Psoas muscle (tissue), 7 donors: ENCODE measurements at regions not wholly inside any gene's neighbourhood (a gene's known extent, or its start where the extent isn't known, plus 50 kb on each side); places are given as distances from the start of the nearest gene placed in this dataset.

Experiments used
- ATAC-seq, 4 donors: fragments of 200-7000 bp; cut with Tn5 transposase; one replicate each; pipeline ENCODE4 v1.9.1; 2020; ENCODE audit warnings: moderate library complexity in 3 of 4, mild to moderate bottlenecking in 2 of 4
- DNase-seq, 2 donors: peaks; one replicate each; pipeline ENCODE4 v3.0.0-alpha.2; 2020
- H3K27ac ChIP-seq: fragments of 200-600 bp; one replicate; pipeline ENCODE4 v1.8.0; 2022
- H3K27me3 ChIP-seq, 3 donors: fragments of 200-600 bp in 1 of 3; one replicate each; pipeline versions ENCODE4 v1.6.1 to v1.8.0; 2013 to 2022; ENCODE audit warnings: low read length in 2 of 3, mild to moderate bottlenecking in 2 of 3, moderate library complexity in 1 of 3; ENCODE audit not compliant: insufficient read depth in 3 of 3
- H3K36me3 ChIP-seq, 2 donors: fragments of 200-600 bp in 1 of 2; one replicate each; pipeline versions ENCODE4 v1.6.1 to v1.8.0; 2013 to 2022; ENCODE audit warnings: low read depth in 1 of 2, mild to moderate bottlenecking in 1 of 2, moderate library complexity in 1 of 2; ENCODE audit not compliant: insufficient read depth in 1 of 2
- H3K4me1 ChIP-seq: fragments of 200-600 bp; one replicate; pipeline ENCODE4 v1.8.0; 2022
- H3K4me3 ChIP-seq: fragments of 200-600 bp; one replicate; pipeline ENCODE4 v1.8.0; 2022; ENCODE audit warnings: mild to moderate bottlenecking
- H3K9me3 ChIP-seq: fragments of 200-600 bp; one replicate; pipeline ENCODE4 v1.8.0; 2022
- CTCF ChIP-seq: fragments of 200-600 bp; IDR thresholded peaks from one replicate; pipeline ENCODE4 v1.8.0; 2022; ENCODE audit warnings: antibody characterized with exemption
- WGBS, 3 donors: extraction: QIAGEN DNeasy Blood & Tissue Kit; methylation state at CpG; one replicate each; pipeline versions ENCODE4 v1.1.6 to v1.1.7; 2013; 5-methylcytosine and 5-hydroxymethylcytosine counted together
- intact Hi-C, 2 donors: fragments of 100-400 bp; cut with DNase I; formaldehyde crosslinking; loops; one replicate each; pipeline versions ENCODE4 v1.11.0 to v1.14.2; 2022
- donor health status: healthy with polysubstance abuse.
- donor health status: DM: no; HTN: no; CAD: no; lungs with moderate emphysema.
- donor health status: Bipolar disorder and iron deficiency.
- donor health status: healthy.
- donor health status: DM: yes; HTN: yes; CAD: no.
- donor health status: DM: no; HTN: no; CAD: no.
- donor health status: DM: yes; HTN: yes; CAD: no.

GRCh38 chrX:63475200-63475599 lies 124.1 kb upstream of the SPIN4 start:
- no peak overlapping the region for H3K27ac ChIP-seq
- WGBS, 3 donors, result 75 to 100% (median 98%) methylated on average over 1 of the region's 1 CpG
- no peak overlapping the region for H3K4me3 ChIP-seq
- no peaks in the 10 kb centered on the region for H3K27me3 ChIP-seq
- intact Hi-C loops, result no loop called here
- H3K36me3 ChIP-seq, result no peaks in the 10 kb centered on the region
- no peak for TF ChIP-seq CTCF
- H3K4me1 ChIP-seq, result no peaks in the 10 kb centered on the region
- H3K9me3 ChIP-seq, result peaks cover 16% of the 10 kb centered on the region
- DNase-seq (no peak), ATAC-seq (no peak)

- Histone ChIP-seq H3K27ac (no peak overlapping the region), H3K4me1 (no peaks in the 10 kb centered on the region), H3K9me3 (peaks cover 43% of the 10 kb centered on the region), H3K4me3 (no peak overlapping the region), H3K27me3 (peaks cover 0 to 5% (median 0%) of the 10 kb centered on the region in 3 donors), H3K36me3 (no peaks in the 10 kb centered on the region)
- TF ChIP-seq CTCF, result no peak
- ATAC-seq (no peak), DNase-seq (no peak)
- WGBS, 3 donors, result 88 to 100% (median 94%) methylated on average over 1 of the region's 1 CpG
- intact Hi-C loops, result no loop called here
Observed at GRCh38 chrX:63471004-63471403, 119.9 kb upstream of the SPIN4 start.

DNA sequence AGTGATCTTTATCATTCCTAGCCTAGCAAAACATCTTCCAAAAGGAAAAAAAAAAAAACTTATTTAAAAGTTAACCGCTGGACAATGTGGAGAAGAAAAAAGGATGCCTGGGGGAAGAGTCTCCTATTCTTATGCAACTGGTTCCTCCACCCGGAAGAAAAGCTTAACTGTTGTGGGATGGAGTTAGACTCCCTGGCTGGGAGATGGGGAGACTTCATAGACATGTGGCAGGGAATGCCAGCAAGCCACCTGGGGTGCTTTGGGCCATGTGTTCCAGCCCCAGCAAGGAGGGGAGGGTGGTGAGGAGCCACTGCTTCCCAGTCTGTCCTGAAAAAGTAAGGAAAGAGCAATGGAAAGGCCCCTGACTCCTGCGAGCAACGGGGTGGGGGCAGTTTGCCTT lies 119.4 kb upstream of the SPIN4 start:
- ATAC-seq, result no peak
- H3K4me3 ChIP-seq, result no peak overlapping the region
- H3K9me3 ChIP-seq, result peaks cover 38% of the 10 kb centered on the region
- H3K27me3 ChIP-seq, result peaks cover 0 to 5% (median 0%) of the 10 kb centered on the region in 3 donors
- no peaks in the 10 kb centered on the region for H3K4me1 ChIP-seq
- no peak for TF ChIP-seq CTCF
- H3K36me3 ChIP-seq, result no peaks in the 10 kb centered on the region
- intact Hi-C loops, result no loop called here
- H3K27ac ChIP-seq, result no peak overlapping the region
- DNase-seq, result no peak
- WGBS, 3 donors, result 82 to 100% (median 98%) methylated on average over 4 of the region's 4 CpGs

- no peak for DNase-seq
- 45 to 66% (median 61%) methylated on average over 4 of the region's 4 CpGs for WGBS, 3 donors
- Histone ChIP-seq H3K27ac (no peak overlapping the region), H3K4me1 (no peaks in the 10 kb centered on the region), H3K36me3 (no peaks in the 10 kb centered on the region), H3K9me3 (peaks cover 32% of the 10 kb centered on the region), H3K4me3 (no peak overlapping the region), H3K27me3 (peaks cover 0 to 5% (median 0%) of the 10 kb centered on the region in 3 donors)
- intact Hi-C loops, result no loop called here
- TF ChIP-seq CTCF, result no peak
- no peak for ATAC-seq
Observed at GRCh38 chrX:63466690-63467089, 115.6 kb upstream of the SPIN4 start.

DNA sequence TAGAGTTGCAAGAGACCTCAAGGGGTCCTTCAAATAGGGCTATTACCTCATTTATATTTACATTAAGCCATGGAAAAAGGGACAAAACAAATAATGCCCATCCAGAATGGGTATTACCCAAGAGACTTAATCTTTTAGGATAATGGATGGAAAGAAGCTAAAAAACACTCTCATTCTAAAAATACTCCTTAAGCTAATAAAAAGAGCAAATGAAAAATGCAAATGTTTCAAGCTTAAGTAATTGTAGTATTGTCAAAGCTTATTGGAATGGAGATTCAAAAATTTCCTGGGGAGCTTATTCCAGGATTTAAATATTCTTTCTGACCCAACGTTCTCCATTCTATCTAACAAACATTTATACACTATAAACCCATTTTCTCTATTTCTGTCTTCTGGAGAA lies 107.8 kb upstream of the SPIN4 start:
- Histone ChIP-seq H3K36me3 (no peaks in the 10 kb centered on the region), H3K9me3 (peaks cover 20% of the 10 kb centered on the region), H3K27me3 (peaks cover 0 to 4% (median 0%) of the 10 kb centered on the region in 3 donors), H3K4me3 (no peak overlapping the region), H3K27ac (no peak overlapping the region), H3K4me1 (no peaks in the 10 kb centered on the region)
- no peak for ATAC-seq
- DNase-seq, result no peak
- intact Hi-C loops, result no loop called here
- WGBS, 3 donors, result 31 to 60% (median 50%) methylated on average over 1 of the region's 1 CpG
- TF ChIP-seq CTCF, result no peak
